Heart left ventricle (tissue), 13 donors: ENCODE measurements at regions not wholly inside any gene's neighbourhood (a gene's known extent, or its start where the extent isn't known, plus 50 kb on each side); places are given as distances from the start of the nearest gene placed in this dataset.

ENCODE experiments used
- POLR2A ChIP-seq, 2 donors: fragments of 450-650 bp; IDR thresholded peaks; one replicate each; pipeline ENCODE4 v1.6.1; 2017; ENCODE audit warnings: antibody characterized with exemption in 2 of 2, mild to moderate bottlenecking in 2 of 2, moderate library complexity in 2 of 2
- TF ChIP-seq, protein P1 (sequence below), 12 donors: fragments of 200-600 bp; sonication (generic) in 4 of 12; IDR thresholded peaks; one replicate each; pipeline versions ENCODE4 v1.5.0 to v1.8.0; 2018 to 2022; ENCODE audit warnings: antibody characterized with exemption in 12 of 12, mild to moderate bottlenecking in 5 of 12
- donor health status: ischemic (EF 13 %, LVEDD 7.1; RV severe dilation, severe dysfunction).
- donor health status: DM: no; HTN: yes; CAD: no.
- donor health status: DM: no; HTN: no; CAD: no.
- donor health status: ischemic (EF 25% LVEDD 6.9; RV normal size, moderate dysfunction).
- donor health status: ischemic (EF 25% LVEDD 5.7; RV mildly dilated, moderate dysfunction).
- donor health status: ischemic (EF 35%, LVEDD 5.7; RV mildly dilated, moderate dysfunction).
- donor health status: nonischemic (EF 11% LVEDD 7.7; RV severe dilation, severe dysfunction).
- donor health status: DM: yes; HTN: yes; CAD: no.
- donor health status: PGD.
- donor health status: ischemic (EF 29% LVEDD 5.4; RV normal size, mild dysfunction).
- donor health status: nonischemic (EF 23%, LVEDD 6.1; RV moderate dilation, normal function).

DNA sequence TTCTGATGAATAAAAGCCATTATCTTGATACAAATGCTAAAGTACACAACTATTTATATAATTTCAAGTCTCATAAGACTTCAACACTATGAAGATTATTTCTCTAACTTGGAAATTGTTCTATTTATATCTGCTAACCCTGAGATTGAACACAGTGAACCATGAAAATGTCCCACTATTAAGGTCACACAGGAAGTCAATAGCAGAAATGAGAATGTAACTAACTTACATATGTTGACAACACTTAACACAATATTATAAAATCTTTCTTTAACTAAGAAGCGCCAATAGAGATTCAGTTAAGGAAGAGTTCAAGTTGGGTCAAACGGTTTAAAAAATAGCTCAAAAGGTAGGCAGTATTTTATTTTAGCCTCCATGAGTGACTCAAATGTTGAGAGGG is 551.8 kb upstream of the CBLB start:
- TF ChIP-seq POLR2A (IDR thresholded peaks at IDR 0.05), result no peak
- TF ChIP-seq, protein P1, sequence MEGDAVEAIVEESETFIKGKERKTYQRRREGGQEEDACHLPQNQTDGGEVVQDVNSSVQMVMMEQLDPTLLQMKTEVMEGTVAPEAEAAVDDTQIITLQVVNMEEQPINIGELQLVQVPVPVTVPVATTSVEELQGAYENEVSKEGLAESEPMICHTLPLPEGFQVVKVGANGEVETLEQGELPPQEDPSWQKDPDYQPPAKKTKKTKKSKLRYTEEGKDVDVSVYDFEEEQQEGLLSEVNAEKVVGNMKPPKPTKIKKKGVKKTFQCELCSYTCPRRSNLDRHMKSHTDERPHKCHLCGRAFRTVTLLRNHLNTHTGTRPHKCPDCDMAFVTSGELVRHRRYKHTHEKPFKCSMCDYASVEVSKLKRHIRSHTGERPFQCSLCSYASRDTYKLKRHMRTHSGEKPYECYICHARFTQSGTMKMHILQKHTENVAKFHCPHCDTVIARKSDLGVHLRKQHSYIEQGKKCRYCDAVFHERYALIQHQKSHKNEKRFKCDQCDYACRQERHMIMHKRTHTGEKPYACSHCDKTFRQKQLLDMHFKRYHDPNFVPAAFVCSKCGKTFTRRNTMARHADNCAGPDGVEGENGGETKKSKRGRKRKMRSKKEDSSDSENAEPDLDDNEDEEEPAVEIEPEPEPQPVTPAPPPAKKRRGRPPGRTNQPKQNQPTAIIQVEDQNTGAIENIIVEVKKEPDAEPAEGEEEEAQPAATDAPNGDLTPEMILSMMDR (IDR thresholded peaks at IDR 0.05), result no peak
